GM10266 (cell line): ENCODE measurements at regions not wholly inside any gene's neighbourhood (a gene's known extent, or its start where the extent isn't known, plus 50 kb on each side); places are given as distances from the start of the nearest gene placed in this dataset.
"Not testable (repeated sequence)": the region's sequence is repeated elsewhere in the genome, so short reads cannot be mapped to it uniquely, and the experiment has no call there.

Experiments used
- DNase-seq: peaks from one replicate; pipeline ENCODE4 v3.0.0; 2012; ENCODE audit errors: extremely low spot score
- CTCF ChIP-seq: IDR thresholded peaks from 2 replicates; pipeline ENCODE4 v1.5.1; 2012; ENCODE audit warnings: mild to moderate bottlenecking, low read depth; ENCODE audit not compliant: control insufficient read depth, insufficient read depth; ENCODE audit errors: missing control alignments

GRCh38 chr6:94150886-94151285 is 731.5 kb upstream of the EPHA7 start:
- TF ChIP-seq CTCF = no peak
- no peak for DNase-seq

- DNase-seq = no peak
These were observed 725.4 kb upstream of the EPHA7 start for GRCh38 chr6:94144807-94145206.

GRCh38 chr6:94137178-94137577 is 717.8 kb upstream of the EPHA7 start:
- not testable (repeated sequence) for DNase-seq

More at GRCh38 chr6:94144807-94145206, 725.4 kb upstream of the EPHA7 start:
- no peak for TF ChIP-seq CTCF

GRCh38 chr6:94133106-94133505 is 713.7 kb upstream of the EPHA7 start:
- TF ChIP-seq CTCF = no peak
- DNase-seq = no peak

- no peak for DNase-seq
- no peak for TF ChIP-seq CTCF
These were observed 711.9 kb upstream of the EPHA7 start for GRCh38 chr6:94131271-94131670.

GRCh38 chr6:94130478-94130877 is 711.1 kb upstream of the EPHA7 start:
- no peak for TF ChIP-seq CTCF
- no peak for DNase-seq

GRCh38 chr6:94129926-94130325 is 710.6 kb upstream of the EPHA7 start:
- TF ChIP-seq CTCF = no peak
- DNase-seq = no peak

GRCh38 chr6:94127716-94128115 is 708.4 kb upstream of the EPHA7 start:
- no peak for DNase-seq
- no peak for TF ChIP-seq CTCF
